ENCODE measurements at regions not wholly inside any gene's neighbourhood (a gene's known extent, or its start where the extent isn't known, plus 50 kb on each side); places are given as distances from the start of the nearest gene placed in this dataset.
A peak's percentile ranks its signal among the peaks of the same experiment; 100 is the strongest.

DNA sequence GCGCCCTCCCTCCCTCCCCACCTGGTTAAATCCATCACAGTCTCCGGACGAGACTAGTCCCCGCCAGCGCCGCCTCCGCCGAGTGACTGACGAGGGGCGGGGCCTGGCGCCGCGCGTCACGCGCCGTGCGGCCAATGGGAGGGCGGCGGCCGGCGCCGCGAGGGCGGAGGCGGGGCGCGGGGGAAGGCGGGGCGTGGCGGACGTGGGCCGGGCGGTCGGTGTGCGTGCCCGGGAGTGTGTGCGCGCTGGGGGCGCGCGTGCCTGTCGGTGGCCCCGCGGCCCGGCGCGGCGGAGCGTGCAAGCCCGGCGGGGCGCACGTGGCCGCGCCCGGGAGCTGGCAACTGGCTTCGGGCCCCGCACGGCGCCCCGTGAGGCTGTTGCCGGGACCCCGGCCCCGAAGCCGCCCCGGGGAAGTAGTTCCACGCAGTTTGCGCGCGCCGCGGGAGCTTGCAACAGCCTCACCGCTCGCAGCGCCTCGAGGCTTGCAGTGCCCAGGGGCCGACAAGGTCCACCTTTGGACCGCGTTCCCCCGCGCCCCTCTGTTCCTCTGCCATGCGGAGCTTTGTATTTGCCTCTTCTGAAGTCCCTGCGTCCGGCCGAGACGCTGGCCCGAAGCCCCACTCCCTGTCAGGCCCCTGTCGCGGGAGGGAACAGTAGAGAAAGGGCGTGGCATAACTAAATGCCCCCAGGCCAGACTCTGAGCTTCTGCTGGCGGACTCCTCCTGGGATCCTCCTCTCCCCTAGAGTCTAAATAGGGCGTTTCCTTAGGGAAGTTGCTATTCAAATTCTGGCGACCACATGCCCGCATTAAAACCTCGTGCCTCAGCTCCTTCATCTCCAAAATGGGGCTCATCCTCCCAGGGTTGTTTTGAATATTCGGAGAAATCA lies 400.9 kb downstream of the SHQ1 start:
- H3K36me3 Mint-ChIP-seq (ENCODE audit: low read depth): peaks cover 43% of the 10 kb centered on the region
- peak overlapping the region; percentile 78 for H3K27ac Mint-ChIP-seq
- peaks cover 48% of the 10 kb centered on the region for H3K4me1 Mint-ChIP-seq (ENCODE audit: low read depth)
- DNase-seq: peak; percentile 96
- peaks cover 2% of the 10 kb centered on the region for H3K9me3 Mint-ChIP-seq
- H3K4me3 Mint-ChIP-seq: peak overlapping the region; percentile 98
- H3K27me3 Mint-ChIP-seq: peaks cover 18% of the 10 kb centered on the region

DNA sequence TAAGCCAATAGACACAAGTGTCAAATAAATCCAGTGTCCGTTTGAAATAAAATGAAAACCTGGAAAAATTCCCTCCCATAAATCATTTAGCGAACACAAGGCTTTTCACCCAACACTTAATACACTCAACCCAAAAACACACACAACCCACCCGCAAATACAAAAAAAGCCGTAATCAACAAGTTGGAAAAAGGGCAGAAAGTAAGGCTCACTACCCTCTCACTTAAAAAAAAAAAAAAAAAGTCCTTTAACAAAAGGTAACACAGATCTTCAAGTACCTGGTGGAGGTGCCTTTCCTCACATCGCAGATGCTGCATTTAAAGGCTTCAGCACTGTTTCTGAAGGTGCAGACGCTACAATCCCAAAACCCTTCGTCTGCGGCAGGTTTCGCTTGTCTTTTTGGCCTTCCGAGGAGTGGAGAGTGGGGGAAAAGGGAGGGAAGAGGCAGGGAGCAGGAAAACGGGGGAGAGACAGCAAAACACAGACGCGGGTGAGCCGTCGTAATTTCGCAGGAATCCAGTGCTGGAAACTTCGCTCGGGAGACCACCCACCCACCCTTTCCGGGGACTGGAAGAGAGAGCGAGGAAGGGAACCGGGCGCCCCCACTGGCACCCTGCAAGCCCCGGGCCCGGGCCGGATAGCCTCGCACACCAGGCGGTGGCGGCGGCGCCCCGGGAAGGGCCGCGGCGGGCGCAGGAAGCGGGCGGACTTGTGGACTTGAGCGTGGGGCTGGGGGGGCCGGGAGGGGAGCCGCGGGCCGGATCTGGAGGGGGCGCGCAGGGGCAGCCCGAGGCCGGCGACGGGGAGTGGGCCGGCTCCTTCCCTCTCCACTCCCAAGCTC lies 401.8 kb downstream of the SHQ1 start, which contains the start of gene RYBP:
TSS of gene RYBP (minus strand) at position 404 of the 841 bp plus-strand sequence.
- H3K27me3 Mint-ChIP-seq: peaks cover 12% of the 10 kb centered on the region
- H3K27ac Mint-ChIP-seq: peak within 1 kb of the TSS; percentile 96
- DNase-seq: no peak
- H3K9me3 Mint-ChIP-seq: peaks cover 2% of the 10 kb centered on the region
- peaks cover 56% of the 10 kb centered on the region for H3K4me1 Mint-ChIP-seq (ENCODE audit: low read depth)
- peaks cover 51% of the 10 kb centered on the region for H3K36me3 Mint-ChIP-seq (ENCODE audit: low read depth)
- peak within 1 kb of the TSS; percentile 98 for H3K4me3 Mint-ChIP-seq

DNA sequence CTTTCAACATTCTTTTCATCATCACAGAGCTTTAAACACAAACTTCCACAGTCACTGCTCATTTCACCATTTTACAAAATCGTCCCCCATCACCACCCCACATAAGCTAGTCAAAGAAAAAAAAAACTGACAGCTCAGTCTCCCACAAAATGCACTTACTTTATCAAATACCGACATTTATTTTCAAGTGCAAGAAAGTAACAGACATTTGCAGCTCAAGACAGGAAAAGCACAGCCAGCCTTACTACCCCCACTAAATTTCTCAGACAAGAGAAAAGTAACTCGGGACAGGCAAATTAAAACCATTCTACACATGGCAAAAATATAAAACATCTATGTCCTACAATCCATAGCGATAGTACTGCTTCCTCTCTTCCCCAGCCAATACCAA lies 402.4 kb downstream of the SHQ1 start:
- Mint-ChIP-seq H3K4me1 (ENCODE audit: low read depth) (peaks cover 57% of the 10 kb centered on the region), H3K9me3 (peaks cover 2% of the 10 kb centered on the region), H3K27me3 (peaks cover 6% of the 10 kb centered on the region), H3K27ac (peak overlapping the region; percentile 96), H3K4me3 (peak overlapping the region; percentile 98), H3K36me3 (ENCODE audit: low read depth) (peaks cover 58% of the 10 kb centered on the region)
- no peak for DNase-seq

DNA sequence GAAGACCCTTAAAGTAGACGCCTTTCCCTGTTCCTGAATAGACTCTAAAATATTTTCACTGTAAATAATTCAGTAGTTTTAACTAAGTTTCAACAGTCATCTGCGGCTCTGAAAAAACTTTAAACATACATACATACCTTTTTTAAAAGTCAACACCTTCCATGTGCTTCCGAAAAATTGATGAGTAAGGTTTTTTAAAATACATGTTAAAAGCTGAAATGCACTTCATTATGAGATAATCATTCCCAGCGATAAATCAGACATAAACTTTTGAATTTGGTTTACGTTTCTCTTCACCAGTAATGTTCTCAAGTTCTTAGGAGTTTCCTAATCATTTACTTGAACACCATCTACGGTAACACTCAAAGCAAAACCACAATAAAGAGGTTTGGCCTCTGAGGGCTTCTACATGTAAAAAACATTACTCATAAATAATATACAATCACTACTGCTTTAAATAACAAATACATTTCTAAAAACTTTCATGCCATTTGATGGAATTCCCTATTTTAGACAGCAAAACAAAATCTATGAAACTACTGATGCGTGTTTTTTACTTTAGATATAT lies 403.5 kb downstream of the SHQ1 start:
- DNase-seq: no peak
- Mint-ChIP-seq H3K27ac (peak overlapping the region; percentile 96), H3K4me1 (ENCODE audit: low read depth) (peaks cover 63% of the 10 kb centered on the region), H3K36me3 (ENCODE audit: low read depth) (peaks cover 68% of the 10 kb centered on the region), H3K4me3 (peak overlapping the region; percentile 98), H3K27me3 (peaks cover 3% of the 10 kb centered on the region), H3K9me3 (peaks cover 2% of the 10 kb centered on the region)

DNA sequence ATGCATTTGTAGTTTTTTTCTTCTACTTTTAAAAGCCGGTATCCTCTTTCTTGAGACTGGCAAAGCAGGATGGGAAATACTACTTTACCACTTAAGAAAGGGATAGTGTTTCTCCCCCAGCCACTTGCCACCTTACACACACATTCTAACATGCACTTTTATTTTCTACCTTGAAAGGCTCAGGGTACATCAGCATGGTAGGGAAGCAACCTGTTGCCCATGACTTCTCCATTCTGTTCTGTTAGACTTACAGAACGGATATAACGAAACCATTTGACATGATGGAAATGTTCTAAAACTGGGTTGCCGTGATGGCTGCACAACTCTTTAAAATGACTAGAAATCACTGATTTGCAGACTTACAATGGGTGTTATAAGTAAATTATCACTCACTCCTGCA lies 405.5 kb downstream of the SHQ1 start:
- Mint-ChIP-seq H3K27ac (peak overlapping the region; percentile 39), H3K36me3 (ENCODE audit: low read depth) (peaks cover 88% of the 10 kb centered on the region), H3K4me1 (ENCODE audit: low read depth) (peaks cover 77% of the 10 kb centered on the region), H3K9me3 (peaks cover 2% of the 10 kb centered on the region), H3K4me3 (peak overlapping the region; percentile 98), H3K27me3 (no peaks in the 10 kb centered on the region)
- DNase-seq: no peak

DNA sequence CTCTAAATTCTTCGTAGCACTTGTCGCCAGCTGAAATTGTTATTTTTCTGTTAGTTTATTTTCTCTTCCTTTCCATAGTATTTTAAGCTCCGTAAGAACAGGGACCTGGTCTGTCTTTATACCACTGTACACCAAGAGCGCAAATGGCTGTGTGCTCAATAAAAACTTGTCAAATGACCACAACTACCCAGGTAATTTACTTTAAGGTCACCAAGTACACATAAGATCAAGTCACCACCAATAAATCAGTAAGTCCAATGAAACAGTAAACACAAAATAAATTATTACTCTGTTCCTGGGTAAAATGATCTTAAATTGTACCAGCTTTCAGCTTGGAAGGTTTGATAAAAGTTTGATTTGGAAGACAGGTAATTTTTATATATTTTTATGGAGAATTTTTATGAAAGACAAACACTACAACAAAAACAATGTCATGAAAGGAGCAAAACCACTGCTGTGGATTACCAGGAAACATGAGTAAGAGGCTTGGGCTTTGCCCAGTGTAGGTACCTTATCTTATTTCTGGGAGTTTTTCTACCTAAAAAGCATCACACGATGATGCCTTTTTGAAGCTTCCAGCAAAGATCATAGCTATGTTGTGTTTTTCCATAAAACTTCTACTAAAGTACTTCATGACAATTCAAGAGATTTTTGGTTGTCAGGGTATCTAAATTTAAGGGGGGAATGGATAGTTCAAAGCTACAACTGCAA lies 406.8 kb downstream of the SHQ1 start:
- Mint-ChIP-seq H3K36me3 (ENCODE audit: low read depth) (peaks cover 100% of the 10 kb centered on the region), H3K27me3 (no peaks in the 10 kb centered on the region), H3K4me1 (ENCODE audit: low read depth) (peaks cover 87% of the 10 kb centered on the region), H3K9me3 (peaks cover 4% of the 10 kb centered on the region), H3K4me3 (peak overlapping the region; percentile 98), H3K27ac (peak overlapping the region; percentile 53)
- no peak for DNase-seq

DNA sequence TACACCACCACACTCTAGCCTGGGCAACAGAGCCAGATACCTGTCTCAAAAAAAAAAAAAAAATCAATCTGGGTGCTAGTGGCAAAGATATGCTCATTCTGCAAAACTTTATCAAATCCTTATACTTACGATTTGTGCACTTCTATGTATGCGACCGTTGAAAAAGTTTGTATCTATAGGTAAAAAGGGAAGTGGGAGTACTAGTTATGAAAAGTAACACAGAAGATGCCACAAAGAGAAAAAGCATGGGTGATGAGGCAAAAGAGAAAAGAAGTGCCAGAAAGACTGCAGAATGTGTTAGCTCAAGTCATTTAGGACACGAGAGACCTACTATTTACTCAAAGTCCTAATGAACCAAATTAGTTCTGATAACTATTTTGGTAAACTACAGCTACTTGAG lies 407.8 kb downstream of the SHQ1 start:
- H3K27ac Mint-ChIP-seq: peak overlapping the region; percentile 55
- H3K27me3 Mint-ChIP-seq: no peaks in the 10 kb centered on the region
- H3K36me3 Mint-ChIP-seq (ENCODE audit: low read depth): peaks cover 100% of the 10 kb centered on the region
- H3K9me3 Mint-ChIP-seq: peaks cover 4% of the 10 kb centered on the region
- DNase-seq: no peak
- H3K4me3 Mint-ChIP-seq: no peak overlapping the region
- H3K4me1 Mint-ChIP-seq (ENCODE audit: low read depth): peaks cover 88% of the 10 kb centered on the region

DNA sequence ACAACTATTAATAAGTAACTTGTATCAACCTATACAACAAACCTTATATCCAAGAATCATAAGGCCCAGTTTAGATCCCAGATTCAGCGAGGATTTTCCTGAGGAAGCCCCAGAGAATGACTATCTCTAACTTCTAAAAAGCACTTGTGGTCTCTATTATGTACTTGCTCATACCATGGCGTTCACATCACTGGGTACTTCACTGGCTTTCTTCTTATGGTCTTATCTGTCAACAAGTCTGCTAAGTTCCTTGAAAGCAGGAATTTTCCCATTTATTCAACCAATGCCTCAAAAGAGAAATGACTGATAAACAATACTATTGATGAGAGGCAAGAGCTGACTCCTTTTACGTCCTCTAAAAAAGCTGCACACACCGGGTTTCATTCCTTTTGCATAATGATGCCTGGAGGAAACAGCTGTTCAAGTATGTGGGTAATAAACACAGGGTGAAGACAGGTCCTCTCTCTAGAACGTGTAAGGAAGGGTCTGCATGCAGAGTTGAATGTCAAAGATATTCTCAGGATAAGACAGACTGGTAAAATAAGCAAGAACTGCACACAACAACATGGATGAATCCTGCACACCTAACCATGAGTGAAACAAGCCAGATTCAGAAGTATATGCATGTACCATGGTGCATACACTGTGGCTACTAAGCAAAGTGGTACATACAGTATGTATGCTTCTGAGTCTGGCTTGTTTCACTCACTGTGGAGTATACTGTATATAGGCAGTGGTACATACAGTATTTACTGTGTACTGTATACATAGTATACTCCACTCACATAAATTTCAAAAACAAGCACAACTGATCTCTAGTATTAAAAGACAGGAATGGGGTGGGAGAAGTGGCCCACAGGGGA lies 408.7 kb downstream of the SHQ1 start:
- no peak for DNase-seq
- no peaks in the 10 kb centered on the region for H3K27me3 Mint-ChIP-seq
- H3K36me3 Mint-ChIP-seq (ENCODE audit: low read depth): peaks cover 98% of the 10 kb centered on the region
- H3K4me3 Mint-ChIP-seq: no peak overlapping the region
- peak overlapping the region; percentile 55 for H3K27ac Mint-ChIP-seq
- H3K4me1 Mint-ChIP-seq (ENCODE audit: low read depth): peaks cover 91% of the 10 kb centered on the region
- peaks cover 4% of the 10 kb centered on the region for H3K9me3 Mint-ChIP-seq

DNA sequence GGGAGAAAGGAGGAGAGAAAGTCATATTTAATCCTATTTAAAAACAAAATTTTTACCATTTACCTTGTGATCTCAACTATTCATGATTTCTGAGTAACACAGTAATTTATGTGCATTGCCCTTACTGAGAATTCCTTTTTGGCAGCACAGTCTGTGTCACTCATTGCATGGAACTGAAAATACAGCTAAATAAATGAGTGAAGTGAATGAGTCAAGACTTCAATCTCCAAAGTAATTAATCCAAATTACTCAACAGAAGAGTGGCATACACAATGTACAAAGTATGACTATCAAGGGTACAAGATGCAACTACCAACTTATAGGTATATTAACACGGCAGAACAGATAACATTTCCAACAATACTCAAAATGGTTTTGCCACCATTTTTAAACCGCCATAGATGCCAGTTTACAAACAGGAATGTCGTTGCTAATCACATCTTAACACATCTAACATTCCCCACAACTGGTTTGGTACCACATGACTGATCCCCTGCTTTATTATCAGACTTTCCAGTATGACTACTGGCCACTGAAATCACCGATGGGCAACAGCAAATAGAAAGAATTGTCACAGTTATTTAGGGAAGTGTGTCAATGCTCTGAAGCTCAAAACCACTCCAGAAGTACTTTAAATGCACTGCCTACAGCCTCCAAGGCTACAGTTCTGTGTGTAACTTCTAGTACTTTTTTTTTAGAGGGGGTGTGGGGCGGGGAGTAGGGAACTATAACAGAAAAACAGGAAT lies 410.4 kb downstream of the SHQ1 start:
- Mint-ChIP-seq H3K36me3 (ENCODE audit: low read depth) (peaks cover 95% of the 10 kb centered on the region), H3K27me3 (no peaks in the 10 kb centered on the region), H3K4me3 (peak overlapping the region; percentile 40), H3K27ac (peak overlapping the region; percentile 90), H3K9me3 (peaks cover 2% of the 10 kb centered on the region), H3K4me1 (ENCODE audit: low read depth) (peaks cover 91% of the 10 kb centered on the region)
- DNase-seq: no peak

DNA sequence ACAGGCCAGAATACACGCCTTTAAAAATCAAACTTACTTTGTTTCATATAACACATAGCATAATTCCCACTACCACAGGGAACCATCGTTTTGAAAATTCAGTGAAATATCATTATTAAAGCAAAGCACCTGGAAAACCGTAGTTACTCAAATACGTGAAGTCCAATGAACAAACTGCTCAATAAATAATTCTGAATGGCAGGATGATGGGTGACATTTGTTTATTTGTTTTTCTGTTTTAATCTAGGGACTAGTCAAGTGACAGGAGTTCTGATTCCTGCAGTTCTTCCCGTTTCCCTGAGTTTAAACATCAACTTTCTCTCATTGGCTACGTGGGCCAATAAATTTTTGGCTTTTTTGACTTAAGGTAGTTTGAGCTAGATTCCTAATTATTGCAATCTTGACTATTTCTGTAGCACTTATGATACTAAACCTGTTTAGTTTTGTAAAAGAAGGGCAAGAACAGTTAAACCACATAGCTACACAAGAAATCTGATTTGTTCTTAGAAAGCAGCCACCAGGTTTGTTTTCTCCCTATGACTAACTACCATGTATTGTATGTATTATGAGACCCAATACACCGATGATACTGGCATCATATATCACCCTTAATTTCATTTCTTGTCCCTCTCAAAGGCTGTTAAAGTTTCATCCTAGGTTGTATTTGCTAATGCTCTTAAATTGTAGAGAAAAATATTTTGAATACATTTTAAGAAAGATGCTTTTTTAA lies 411.2 kb downstream of the SHQ1 start:
- peaks cover 2% of the 10 kb centered on the region for H3K9me3 Mint-ChIP-seq
- H3K4me3 Mint-ChIP-seq: peak overlapping the region; percentile 40
- no peak for DNase-seq
- peak overlapping the region; percentile 90 for H3K27ac Mint-ChIP-seq
- H3K36me3 Mint-ChIP-seq (ENCODE audit: low read depth): peaks cover 95% of the 10 kb centered on the region
- no peaks in the 10 kb centered on the region for H3K27me3 Mint-ChIP-seq
- H3K4me1 Mint-ChIP-seq (ENCODE audit: low read depth): peaks cover 91% of the 10 kb centered on the region

DNA sequence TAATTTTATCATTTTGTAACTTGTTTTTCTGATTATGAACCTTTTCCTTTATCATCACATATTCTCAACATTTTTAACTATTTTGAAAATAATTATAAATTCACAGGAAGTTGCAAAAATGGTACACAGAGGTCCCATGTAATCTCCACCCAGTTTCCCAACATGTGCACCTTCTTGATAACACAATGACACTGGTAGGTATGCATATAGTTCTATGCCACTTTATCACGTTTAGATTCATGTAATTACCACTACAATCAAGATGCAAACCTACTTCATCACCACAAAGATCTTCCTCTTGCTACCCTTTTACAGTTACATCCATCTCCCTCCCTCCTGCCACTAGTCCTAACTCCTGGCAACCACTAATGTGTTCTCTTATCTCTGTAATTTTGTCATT lies 413.9 kb downstream of the SHQ1 start:
- Mint-ChIP-seq H3K4me1 (ENCODE audit: low read depth) (peaks cover 85% of the 10 kb centered on the region), H3K36me3 (ENCODE audit: low read depth) (peaks cover 82% of the 10 kb centered on the region), H3K9me3 (peaks cover 2% of the 10 kb centered on the region), H3K27ac (peak overlapping the region; percentile 42), H3K4me3 (no peak overlapping the region), H3K27me3 (no peaks in the 10 kb centered on the region)
- no peak for DNase-seq

DNA sequence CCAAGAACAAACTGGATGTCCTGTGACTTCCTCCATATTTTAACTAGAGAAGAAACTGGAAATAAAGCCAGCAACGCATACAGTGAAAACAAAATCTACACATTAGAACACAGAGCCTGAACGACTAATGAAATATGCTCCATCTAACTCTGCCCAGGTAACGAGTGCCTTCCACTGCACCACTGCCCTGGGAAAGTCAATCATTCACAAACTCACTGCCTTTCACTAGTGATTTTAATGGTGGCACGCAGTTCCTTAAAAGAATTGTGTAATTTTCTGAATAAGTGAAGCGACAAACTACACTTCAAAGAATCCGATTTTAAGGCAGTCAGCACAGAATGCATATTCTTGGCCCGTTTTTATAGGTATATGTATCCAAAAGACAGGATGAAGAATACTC lies 416.0 kb downstream of the SHQ1 start:
- peak overlapping the region; percentile 26 for H3K27ac Mint-ChIP-seq
- peaks cover 2% of the 10 kb centered on the region for H3K9me3 Mint-ChIP-seq
- no peaks in the 10 kb centered on the region for H3K27me3 Mint-ChIP-seq
- DNase-seq: no peak
- peaks cover 77% of the 10 kb centered on the region for H3K36me3 Mint-ChIP-seq (ENCODE audit: low read depth)
- H3K4me3 Mint-ChIP-seq: no peak overlapping the region
- H3K4me1 Mint-ChIP-seq (ENCODE audit: low read depth): peaks cover 85% of the 10 kb centered on the region
